H1 (cell line): ENCODE measurements at regions not wholly inside any gene's neighbourhood (a gene's known extent, or its start where the extent isn't known, plus 50 kb on each side); places are given as distances from the start of the nearest gene placed in this dataset.

Experiments used
- CTCF ChIP-seq, 3 experiments: IDR thresholded peaks; 1 replicate in 2 of 3; 2 replicates in 1 of 3; pipeline versions ENCODE4 v1.5.1 to v1.6.1; 2011; ENCODE audit warnings: low read length in 3 of 3, mild to moderate bottlenecking in 3 of 3, inconsistent platforms in 2 of 3, low read depth in 1 of 3, moderate library complexity in 1 of 3; ENCODE audit not compliant: insufficient read depth in 1 of 3; ENCODE audit errors: control extremely low read depth in 1 of 3
- JUND ChIP-seq: IDR thresholded peaks from 2 replicates; pipeline ENCODE4 v1.6.1; 2011; ENCODE audit warnings: mild to moderate bottlenecking, improper control_type of control experiment, low read length
- KDM1A ChIP-seq: fragments of 200-600, 300-600 bp; sonication (generic); IDR thresholded peaks from 2 replicates; pipeline ENCODE4 v1.7.1; 2016; ENCODE audit warnings: mild to moderate bottlenecking, low read length, borderline replicate concordance

DNA sequence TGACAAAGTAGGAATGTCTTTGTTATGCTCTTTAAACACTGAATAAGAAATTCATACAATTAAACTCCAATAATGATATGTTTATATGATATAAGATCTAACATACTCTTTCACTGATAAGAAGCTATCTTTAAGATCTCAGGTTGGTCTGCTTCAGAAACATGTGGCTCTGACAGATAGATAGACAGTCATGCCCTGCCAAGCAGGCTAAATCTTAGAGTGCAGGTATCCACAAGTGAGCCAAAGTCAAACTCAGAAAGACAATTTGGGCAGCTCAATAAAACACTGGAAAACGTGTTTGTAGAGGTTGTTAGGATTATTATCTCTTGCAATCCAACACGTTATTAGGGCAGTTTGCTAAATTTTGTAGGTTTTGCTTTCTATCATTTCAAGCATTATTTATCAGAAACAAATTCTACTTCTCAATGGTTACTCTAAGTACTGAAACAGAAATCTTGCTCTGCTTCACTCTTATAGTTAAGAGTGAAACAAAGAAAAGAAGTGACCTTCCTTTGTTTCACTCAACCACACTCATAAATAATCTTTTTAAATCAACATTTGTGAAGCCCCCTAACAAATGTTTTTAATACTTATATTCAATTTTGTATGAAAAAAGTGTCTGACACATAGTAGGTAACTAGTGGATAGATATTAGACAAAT lies 1255.6 kb downstream of the DIAPH3 start (continued):
- TF ChIP-seq CTCF (IDR thresholded peaks at IDR 0.05; ENCODE audit: control extremely low read depth in 1 of 3, insufficient read depth in 1 of 3, low read depth in 1 of 3, low read length in 3 of 3) (no peak), KDM1A (no peak), JUND (no peak)
